Activated T-cell treated with anti-CD3 and anti-CD28 coated beads, Interleukin-2, amount 50 U/mL, for 4 hours (primary cell): ENCODE measurements at regions not wholly inside any gene's neighbourhood (a gene's known extent, or its start where the extent isn't known, plus 50 kb on each side); places are given as distances from the start of the nearest gene placed in this dataset.

Experiments used
- ATAC-seq, 2 donors: fragments of 200-7000 bp; cut with Tn5 transposase; one replicate each; pipeline ENCODE4 v1.10.0; 2021
- DNase-seq: peaks from one replicate; pipeline ENCODE4 v3.0.0-alpha.2; 2020
- H3K27me3 Mint-ChIP-seq: one replicate; pipeline ENCODE4 v1.8.0; 2021; ENCODE audit warnings: low read depth, mixed read lengths
- H3K36me3 Mint-ChIP-seq: one replicate; pipeline ENCODE4 v1.8.0; 2022; ENCODE audit warnings: mixed read lengths; ENCODE audit not compliant: insufficient read depth
- H3K4me1 Mint-ChIP-seq: one replicate; pipeline ENCODE4 v1.8.0; 2021; ENCODE audit warnings: low read depth, mixed read lengths
- H3K4me3 Mint-ChIP-seq: one replicate; pipeline ENCODE4 v1.8.0; 2021; ENCODE audit warnings: mild to moderate bottlenecking, moderate library complexity, mixed read lengths
- H3K9me3 Mint-ChIP-seq: one replicate; pipeline ENCODE4 v1.8.0; 2021; ENCODE audit warnings: mixed read lengths

GRCh38 chr10:78614267-78614666 lies 454.5 kb upstream of the ZMIZ1 start:
- no peak overlapping the region for H3K4me3 Mint-ChIP-seq
- no peaks in the 10 kb centered on the region for H3K4me1 Mint-ChIP-seq
- H3K36me3 Mint-ChIP-seq, result no peaks in the 10 kb centered on the region
- H3K9me3 Mint-ChIP-seq, result peaks cover 10% of the 10 kb centered on the region
- ATAC-seq, result no peak
- DNase-seq, result no peak
- H3K27me3 Mint-ChIP-seq, result peaks cover 16% of the 10 kb centered on the region

DNA sequence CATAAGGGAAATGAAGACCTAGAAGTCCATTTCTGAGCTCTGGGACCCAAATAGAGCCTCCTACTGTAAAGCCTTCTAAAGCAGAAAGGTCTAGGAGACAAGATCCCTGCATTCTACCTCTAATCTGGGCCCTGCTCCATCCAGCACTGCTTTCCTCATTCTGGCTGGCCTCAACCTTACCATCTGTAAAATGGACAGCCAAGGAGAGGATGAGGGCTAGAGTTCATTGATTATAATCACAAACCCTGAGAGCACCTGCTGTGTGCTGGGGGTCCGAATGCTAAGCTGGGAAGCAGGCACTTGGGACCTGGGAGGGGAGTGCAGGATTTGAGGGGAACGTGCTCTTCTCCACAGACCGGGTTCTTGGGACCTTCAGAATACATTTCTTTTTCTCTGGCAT lies 454.0 kb upstream of the ZMIZ1 start:
- H3K4me3 Mint-ChIP-seq, result no peak overlapping the region
- ATAC-seq (no peak), DNase-seq (no peak)
- H3K36me3 Mint-ChIP-seq, result no peaks in the 10 kb centered on the region
- peaks cover 16% of the 10 kb centered on the region for H3K27me3 Mint-ChIP-seq
- no peaks in the 10 kb centered on the region for H3K4me1 Mint-ChIP-seq
- peaks cover 7% of the 10 kb centered on the region for H3K9me3 Mint-ChIP-seq

DNA sequence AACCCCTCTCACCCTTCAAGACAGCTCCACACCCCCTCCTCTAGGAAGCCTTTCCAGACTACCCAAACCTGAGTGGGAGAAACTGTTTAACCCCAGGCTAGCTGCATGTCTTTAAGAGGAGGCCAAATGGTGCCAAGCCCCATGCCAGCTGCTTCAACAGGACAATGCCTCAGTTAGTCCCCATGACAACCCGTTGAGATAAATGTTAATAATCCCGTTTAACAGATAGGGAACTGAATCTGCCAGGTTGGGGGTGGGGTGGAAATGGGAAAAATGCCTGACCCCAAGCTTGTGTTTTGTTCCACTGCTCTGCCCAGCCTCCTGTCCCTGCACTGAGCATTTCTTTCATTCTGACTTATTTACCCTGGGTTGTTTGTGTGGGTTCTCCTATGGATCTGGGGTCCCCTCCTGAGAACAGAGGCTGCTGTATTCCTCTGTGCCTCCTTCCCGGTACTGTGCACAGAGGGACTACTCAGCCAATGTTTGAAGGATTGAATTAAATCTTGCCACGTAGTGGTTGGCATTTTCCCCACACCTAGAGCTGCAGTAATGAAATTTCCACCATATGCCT lies 452.6 kb upstream of the ZMIZ1 start:
- H3K36me3 Mint-ChIP-seq, result no peaks in the 10 kb centered on the region
- no peaks in the 10 kb centered on the region for H3K9me3 Mint-ChIP-seq
- no peak for ATAC-seq
- no peak for DNase-seq
- peaks cover 6% of the 10 kb centered on the region for H3K27me3 Mint-ChIP-seq
- no peak overlapping the region for H3K4me3 Mint-ChIP-seq
- H3K4me1 Mint-ChIP-seq, result no peaks in the 10 kb centered on the region

GRCh38 chr10:78617115-78617514 lies 451.7 kb upstream of the ZMIZ1 start:
- ATAC-seq, result no peak
- Mint-ChIP-seq H3K4me3 (no peak overlapping the region), H3K36me3 (no peaks in the 10 kb centered on the region), H3K9me3 (no peaks in the 10 kb centered on the region), H3K27me3 (peaks cover 3% of the 10 kb centered on the region), H3K4me1 (no peaks in the 10 kb centered on the region)
- no peak for DNase-seq

DNA sequence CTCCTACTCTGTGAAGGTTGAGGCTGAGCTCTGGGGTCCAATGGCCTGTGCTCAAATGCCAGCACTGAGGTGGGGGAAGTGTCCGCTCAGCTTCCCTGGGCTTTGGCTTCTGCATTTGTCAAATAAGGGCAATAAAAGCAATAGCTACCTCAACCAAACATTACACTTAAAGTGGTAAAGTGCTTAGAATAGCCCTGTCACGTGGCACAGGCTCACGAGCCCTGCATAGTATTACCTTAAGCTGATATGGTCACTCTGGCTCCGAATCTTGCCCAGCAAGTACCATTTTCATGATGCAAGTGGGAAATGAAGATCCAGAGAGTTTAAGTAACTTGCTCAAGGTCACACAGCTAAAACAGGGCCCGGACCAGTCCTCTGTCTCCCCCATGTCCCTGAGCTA lies 451.1 kb upstream of the ZMIZ1 start:
- no peak overlapping the region for H3K4me3 Mint-ChIP-seq
- no peaks in the 10 kb centered on the region for H3K36me3 Mint-ChIP-seq
- peaks cover 3% of the 10 kb centered on the region for H3K27me3 Mint-ChIP-seq
- H3K9me3 Mint-ChIP-seq, result no peaks in the 10 kb centered on the region
- H3K4me1 Mint-ChIP-seq, result no peaks in the 10 kb centered on the region
- no peak for ATAC-seq
- no peak for DNase-seq

DNA sequence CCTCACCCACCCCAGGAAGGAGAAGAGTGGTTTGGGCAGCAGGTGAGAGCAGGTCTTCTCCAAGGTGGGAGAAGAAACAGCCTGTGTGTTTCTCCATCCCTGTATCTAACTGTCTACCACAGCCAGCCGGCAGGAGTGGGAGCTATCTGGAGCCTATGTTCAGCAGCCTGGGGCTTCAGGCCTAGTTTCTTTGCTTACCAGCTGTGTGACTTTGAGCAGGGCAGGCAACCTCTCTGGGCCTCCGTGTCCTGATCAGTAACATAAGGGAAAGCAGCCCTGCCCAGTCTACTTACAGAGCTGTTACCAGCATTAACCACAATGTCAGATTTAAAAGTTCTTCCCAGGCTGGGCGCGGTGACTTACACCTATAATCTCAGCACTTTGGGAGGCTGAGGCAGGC lies 450.7 kb upstream of the ZMIZ1 start:
- Mint-ChIP-seq H3K4me3 (no peak overlapping the region), H3K27me3 (peaks cover 4% of the 10 kb centered on the region), H3K36me3 (no peaks in the 10 kb centered on the region), H3K4me1 (no peaks in the 10 kb centered on the region), H3K9me3 (no peaks in the 10 kb centered on the region)
- ATAC-seq (no peak), DNase-seq (no peak)

DNA sequence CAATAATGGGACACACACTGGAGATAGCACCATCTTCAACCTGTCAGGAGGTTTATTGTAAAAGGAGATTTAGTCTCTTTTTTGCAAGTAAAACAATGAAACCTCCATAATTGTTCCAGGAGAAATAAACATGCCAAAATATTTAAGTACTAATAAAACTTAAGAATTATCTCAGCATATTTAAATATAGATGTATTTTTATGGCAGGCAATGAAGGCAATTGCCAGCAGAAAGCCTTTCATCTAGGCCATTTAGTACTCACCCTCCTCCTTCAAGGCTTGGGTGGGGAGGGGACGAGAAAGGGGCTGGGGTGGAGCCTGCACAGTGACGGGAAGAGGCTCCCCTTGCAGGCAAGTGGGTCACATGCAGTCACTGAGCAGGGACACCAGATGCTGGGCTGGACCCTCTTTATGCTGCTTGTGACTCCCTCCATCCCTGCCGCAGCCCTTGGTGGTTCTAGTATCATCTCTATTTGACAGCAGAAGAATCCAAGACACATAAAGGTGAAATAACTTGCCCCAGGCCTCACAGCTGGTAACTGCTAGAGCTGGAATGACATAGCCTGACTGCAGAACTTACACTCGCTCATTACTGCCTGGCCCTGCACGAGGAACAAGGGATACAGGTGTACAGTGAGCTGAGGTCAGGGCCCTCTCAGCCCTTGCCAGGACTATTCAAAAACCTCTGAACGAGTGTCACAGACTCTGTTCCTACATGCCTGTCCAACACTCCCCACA lies 449.5 kb upstream of the ZMIZ1 start:
- no peak for DNase-seq
- H3K4me3 Mint-ChIP-seq, result no peak overlapping the region

DNA sequence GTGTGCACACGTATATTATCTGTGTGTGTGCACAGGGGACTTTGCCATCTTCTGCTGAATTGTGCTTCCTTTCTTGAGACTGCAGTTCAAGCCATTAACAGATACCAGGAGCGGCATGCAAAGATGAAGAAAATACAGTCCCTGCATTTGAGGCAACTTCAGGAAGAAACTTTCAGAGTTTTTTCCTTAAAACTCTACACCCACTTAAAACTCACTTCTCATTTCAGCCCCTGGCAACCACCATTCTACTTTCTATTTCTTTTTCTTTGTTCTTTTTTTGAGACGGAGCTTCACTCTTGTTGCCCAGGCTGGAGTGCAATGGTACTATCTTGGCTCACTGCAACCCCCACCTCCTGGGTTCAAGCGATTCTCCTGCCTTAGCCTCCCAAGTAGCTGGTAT lies 448.9 kb upstream of the ZMIZ1 start:
- Mint-ChIP-seq H3K36me3 (no peaks in the 10 kb centered on the region), H3K9me3 (no peaks in the 10 kb centered on the region), H3K4me3 (no peak overlapping the region), H3K4me1 (no peaks in the 10 kb centered on the region), H3K27me3 (peaks cover 7% of the 10 kb centered on the region)
- DNase-seq (no peak), ATAC-seq (no peak)

More for the DNA sequence above, 449.5 kb upstream of the ZMIZ1 start:
- no peak for ATAC-seq
- no peaks in the 10 kb centered on the region for H3K4me1 Mint-ChIP-seq
- H3K36me3 Mint-ChIP-seq, result no peaks in the 10 kb centered on the region
- no peaks in the 10 kb centered on the region for H3K9me3 Mint-ChIP-seq
- peaks cover 7% of the 10 kb centered on the region for H3K27me3 Mint-ChIP-seq

DNA sequence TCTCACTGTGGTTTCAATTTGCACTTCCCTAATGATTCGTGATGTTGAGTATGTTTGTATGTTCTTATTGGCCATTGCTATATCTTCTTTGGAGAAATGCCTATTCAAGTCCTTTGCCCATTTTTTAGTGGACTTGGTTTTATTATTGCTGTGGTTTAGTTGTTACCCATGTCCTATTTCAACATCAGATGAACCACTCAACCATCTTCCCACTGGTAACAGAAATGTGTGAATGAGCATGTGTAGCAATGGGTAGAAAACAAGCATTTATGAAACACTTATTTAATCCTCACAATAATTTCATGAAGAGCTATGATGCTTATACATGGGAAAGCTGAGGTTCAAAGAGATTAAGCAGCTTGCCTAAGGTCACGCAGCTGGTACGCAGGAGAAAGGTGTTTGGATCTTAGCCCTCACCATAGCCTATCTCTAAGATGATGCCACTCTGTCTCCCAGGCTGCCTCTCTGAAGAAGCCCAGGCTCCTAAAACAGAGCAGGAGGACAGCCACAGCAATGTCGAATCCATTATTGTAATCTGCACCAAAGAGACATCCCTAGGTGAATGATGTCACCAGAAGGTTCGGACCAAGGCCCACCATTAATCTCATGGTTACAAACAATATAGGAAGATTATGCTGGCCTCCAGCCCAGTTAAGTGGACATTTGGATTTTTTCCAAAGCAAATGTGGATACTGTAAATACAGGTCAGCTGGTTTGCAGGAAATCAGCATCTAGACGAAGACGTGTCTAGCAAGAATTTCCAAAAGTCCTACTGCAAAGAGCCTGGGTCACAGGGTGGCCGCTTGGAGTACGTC lies 447.6 kb upstream of the ZMIZ1 start:
- H3K36me3 Mint-ChIP-seq, result no peaks in the 10 kb centered on the region

GRCh38 chr10:78623578-78624215 lies 445.1 kb upstream of the ZMIZ1 start:
- no peak overlapping the region for H3K4me3 Mint-ChIP-seq
- H3K27me3 Mint-ChIP-seq, result peaks cover 8% of the 10 kb centered on the region
- ATAC-seq (no peak), DNase-seq (no peak)
- H3K9me3 Mint-ChIP-seq, result no peaks in the 10 kb centered on the region
- no peaks in the 10 kb centered on the region for H3K36me3 Mint-ChIP-seq
- no peaks in the 10 kb centered on the region for H3K4me1 Mint-ChIP-seq

More for the DNA sequence above, 447.6 kb upstream of the ZMIZ1 start:
- Mint-ChIP-seq H3K9me3 (no peaks in the 10 kb centered on the region), H3K4me3 (no peak overlapping the region), H3K27me3 (peaks cover 10% of the 10 kb centered on the region), H3K4me1 (no peaks in the 10 kb centered on the region)
- ATAC-seq (no peak), DNase-seq (no peak)

GRCh38 chr10:78624791-78625190 lies 444.0 kb upstream of the ZMIZ1 start:
- no peak for DNase-seq
- no peaks in the 10 kb centered on the region for H3K4me1 Mint-ChIP-seq

DNA sequence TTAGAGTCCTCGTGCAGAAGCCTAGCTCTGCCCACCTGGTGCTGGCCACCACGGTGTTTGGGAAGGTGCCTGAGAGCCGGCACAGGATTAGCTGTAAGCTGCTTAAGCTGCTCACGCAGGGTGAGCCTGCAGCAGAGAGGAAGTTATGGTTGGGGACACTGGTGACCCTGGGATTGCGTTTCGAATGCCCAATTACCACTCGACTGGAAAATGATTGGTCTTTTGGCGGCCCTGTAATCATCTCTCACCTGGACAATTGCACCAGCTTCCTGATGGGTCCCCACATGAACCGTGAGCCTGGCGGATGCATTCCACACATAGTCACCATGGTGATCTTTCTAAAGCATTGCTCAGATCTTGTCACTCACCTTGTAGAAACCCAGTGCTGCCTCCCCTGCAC lies 442.3 kb upstream of the ZMIZ1 start:
- H3K36me3 Mint-ChIP-seq, result no peaks in the 10 kb centered on the region
- peaks cover 8% of the 10 kb centered on the region for H3K27me3 Mint-ChIP-seq
- no peak overlapping the region for H3K4me3 Mint-ChIP-seq
- H3K9me3 Mint-ChIP-seq, result no peaks in the 10 kb centered on the region
- no peak for DNase-seq
- no peaks in the 10 kb centered on the region for H3K4me1 Mint-ChIP-seq
- ATAC-seq, result no peak

More at GRCh38 chr10:78624791-78625190, 444.0 kb upstream of the ZMIZ1 start:
- no peak overlapping the region for H3K4me3 Mint-ChIP-seq
- no peaks in the 10 kb centered on the region for H3K36me3 Mint-ChIP-seq
- H3K27me3 Mint-ChIP-seq, result peaks cover 8% of the 10 kb centered on the region
- H3K9me3 Mint-ChIP-seq, result no peaks in the 10 kb centered on the region
- ATAC-seq, result no peak

GRCh38 chr10:78627254-78627795 lies 441.4 kb upstream of the ZMIZ1 start:
- H3K36me3 Mint-ChIP-seq, result no peaks in the 10 kb centered on the region
- H3K27me3 Mint-ChIP-seq, result peaks cover 8% of the 10 kb centered on the region
- no peak for DNase-seq
- no peak overlapping the region for H3K4me3 Mint-ChIP-seq
- no peak for ATAC-seq
- no peaks in the 10 kb centered on the region for H3K9me3 Mint-ChIP-seq
- no peaks in the 10 kb centered on the region for H3K4me1 Mint-ChIP-seq

DNA sequence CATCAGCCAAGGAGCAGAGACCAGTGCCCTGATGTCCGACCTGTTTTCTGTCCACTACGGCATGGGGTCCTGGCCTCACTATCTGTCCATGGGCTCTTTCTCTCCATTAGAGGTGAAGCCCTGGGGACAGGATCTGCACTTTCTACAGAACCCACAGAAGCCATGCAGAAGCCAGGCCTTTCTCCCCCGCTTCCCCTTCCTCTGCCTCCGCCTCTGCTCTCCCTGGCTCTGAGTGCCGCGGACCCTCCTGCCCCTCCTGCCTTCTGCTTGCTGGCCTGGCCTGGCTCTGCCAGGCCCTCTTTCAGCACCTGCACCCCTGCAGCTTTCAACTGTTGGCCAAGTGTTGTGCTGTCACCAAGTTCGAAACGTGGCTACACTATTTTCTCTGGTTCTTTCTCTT lies 439.8 kb upstream of the ZMIZ1 start:
- no peaks in the 10 kb centered on the region for H3K9me3 Mint-ChIP-seq
- no peaks in the 10 kb centered on the region for H3K36me3 Mint-ChIP-seq
- no peak for ATAC-seq
- peaks cover 4% of the 10 kb centered on the region for H3K27me3 Mint-ChIP-seq
- no peak for DNase-seq
- H3K4me1 Mint-ChIP-seq, result no peaks in the 10 kb centered on the region
- H3K4me3 Mint-ChIP-seq, result no peak overlapping the region
